Neural cell (in vitro differentiated cells): ENCODE measurements at regions not wholly inside any gene's neighbourhood (a gene's known extent, or its start where the extent isn't known, plus 50 kb on each side); places are given as distances from the start of the nearest gene placed in this dataset.

Source experiments
- H2AFZ ChIP-seq: fragments of 200-600, 300-800 bp; sonication (generic), shearing (Covaris generic); 2 replicates; pipeline ENCODE4 v1.6.0; 2014; ENCODE audit warnings: low read depth, mild to moderate bottlenecking, antibody characterized with exemption, low read length, moderate library complexity
- H3F3A ChIP-seq: fragments of 200-600 bp; shearing (Covaris generic); 2 replicates; pipeline ENCODE4 v1.6.1; 2016; ENCODE audit warnings: mild to moderate bottlenecking, moderate library complexity, mixed read lengths, antibody characterized with exemption, low read length; ENCODE audit not compliant: insufficient read depth, poor library complexity, severe bottlenecking
- H3K27ac ChIP-seq: fragments of 200-600, 300-800 bp; sonication (generic), shearing (Covaris generic); 2 replicates; pipeline ENCODE4 v1.5.1; 2014; ENCODE audit warnings: mild to moderate bottlenecking, low read length, moderate library complexity
- H3K27me3 ChIP-seq: fragments of 300-800, 200-600 bp; sonication (generic), shearing (Covaris generic); 2 replicates; pipeline ENCODE4 v1.6.0; 2014; ENCODE audit warnings: mild to moderate bottlenecking, low read depth, low read length, moderate library complexity; ENCODE audit not compliant: insufficient read depth
- H3K36me3 ChIP-seq: fragments of 300-800, 200-600 bp; sonication (generic), shearing (Covaris generic); 2 replicates; pipeline ENCODE4 v1.5.1; 2014; ENCODE audit warnings: mild to moderate bottlenecking, antibody characterized with exemption, low read length, moderate library complexity; ENCODE audit not compliant: insufficient read depth
- H3K4me2 ChIP-seq: fragments of 300-800, 200-600 bp; sonication (generic), shearing (Covaris generic); 2 replicates; pipeline ENCODE4 v1.6.0; 2014; ENCODE audit warnings: mild to moderate bottlenecking, low read length
- H3K4me3 ChIP-seq: fragments of 300-800, 200-600 bp; sonication (generic), shearing (Covaris generic); 2 replicates; pipeline ENCODE4 v1.5.1; 2014; ENCODE audit warnings: mild to moderate bottlenecking, low read length, moderate library complexity
- H3K79me2 ChIP-seq: fragments of 200-600 bp; shearing (Covaris generic); replicated peaks from 2 replicates; pipeline ENCODE4 v1.6.0; 2014; ENCODE audit warnings: mild to moderate bottlenecking, low read length, moderate library complexity; ENCODE audit not compliant: insufficient read depth
- H3K9ac ChIP-seq: fragments of 300-800, 200-600 bp; sonication (generic), shearing (Covaris generic); 2 replicates; pipeline ENCODE4 v1.6.1; 2016; ENCODE audit warnings: mild to moderate bottlenecking, low read length, mixed read lengths
- H3K9me2 ChIP-seq: fragments of 200-600 bp; shearing (Covaris generic); 2 replicates; pipeline ENCODE4 v1.6.1; 2016; ENCODE audit warnings: mild to moderate bottlenecking, low read length, mixed read lengths; ENCODE audit not compliant: insufficient read depth
- H3K9me3 ChIP-seq: fragments of 200-600, 300-800 bp; sonication (generic), shearing (Covaris generic); 2 replicates; pipeline ENCODE4 v1.6.1; 2016; ENCODE audit warnings: mild to moderate bottlenecking, mixed run types, low read length, moderate library complexity, mixed read lengths
- H4K20me1 ChIP-seq: fragments of 200-600 bp; shearing (Covaris generic); 2 replicates; pipeline ENCODE4 v1.6.1; 2016; ENCODE audit warnings: mild to moderate bottlenecking, mixed run types; ENCODE audit not compliant: insufficient read depth
- EP300 ChIP-seq: fragments of 450-650 bp; conservative IDR thresholded peaks from 2 replicates; pipeline ENCODE4 v1.6.1; 2014; ENCODE audit warnings: antibody characterized with exemption, mild to moderate bottlenecking, moderate library complexity; ENCODE audit not compliant: poor library complexity, severe bottlenecking
- EZH2 ChIP-seq: fragments of 200-600, 300-800 bp; shearing (Covaris generic), sonication (generic); IDR thresholded peaks from 2 replicates; pipeline ENCODE4 v1.6.1; 2014; ENCODE audit warnings: antibody characterized with exemption, low read length, borderline replicate concordance, mild to moderate bottlenecking; ENCODE audit not compliant: insufficient read depth, poor library complexity, severe bottlenecking
- MXI1 ChIP-seq: fragments of 450-650 bp; conservative IDR thresholded peaks from 2 replicates; pipeline ENCODE4 v1.6.1; 2014; ENCODE audit warnings: antibody characterized with exemption, mild to moderate bottlenecking; ENCODE audit not compliant: poor library complexity, severe bottlenecking
- POLR2AphosphoS5 ChIP-seq: IDR thresholded peaks from 2 replicates; pipeline ENCODE4 v1.6.1; 2012
- RAD21 ChIP-seq: fragments of 450-650 bp; conservative IDR thresholded peaks from 2 replicates; pipeline ENCODE4 v1.6.1; 2014; ENCODE audit warnings: antibody characterized with exemption, mild to moderate bottlenecking, moderate library complexity
- REST ChIP-seq: IDR thresholded peaks from 2 replicates; pipeline ENCODE4 v1.6.1; 2012; ENCODE audit warnings: borderline replicate concordance
- SMC3 ChIP-seq: fragments of 450-650 bp; conservative IDR thresholded peaks from 2 replicates; pipeline ENCODE4 v1.6.1; 2014; ENCODE audit warnings: antibody characterized with exemption, mild to moderate bottlenecking, moderate library complexity; ENCODE audit not compliant: poor library complexity
- TAF1 ChIP-seq: IDR thresholded peaks from 2 replicates; pipeline ENCODE4 v1.6.1; 2012; ENCODE audit warnings: low read depth
- TF ChIP-seq, protein P1 (sequence below): fragments of 450-650 bp; IDR thresholded peaks from 2 replicates; pipeline ENCODE4 v1.5.1; 2014; ENCODE audit warnings: antibody characterized with exemption, mild to moderate bottlenecking, moderate library complexity; ENCODE audit not compliant: poor library complexity, severe bottlenecking

DNA sequence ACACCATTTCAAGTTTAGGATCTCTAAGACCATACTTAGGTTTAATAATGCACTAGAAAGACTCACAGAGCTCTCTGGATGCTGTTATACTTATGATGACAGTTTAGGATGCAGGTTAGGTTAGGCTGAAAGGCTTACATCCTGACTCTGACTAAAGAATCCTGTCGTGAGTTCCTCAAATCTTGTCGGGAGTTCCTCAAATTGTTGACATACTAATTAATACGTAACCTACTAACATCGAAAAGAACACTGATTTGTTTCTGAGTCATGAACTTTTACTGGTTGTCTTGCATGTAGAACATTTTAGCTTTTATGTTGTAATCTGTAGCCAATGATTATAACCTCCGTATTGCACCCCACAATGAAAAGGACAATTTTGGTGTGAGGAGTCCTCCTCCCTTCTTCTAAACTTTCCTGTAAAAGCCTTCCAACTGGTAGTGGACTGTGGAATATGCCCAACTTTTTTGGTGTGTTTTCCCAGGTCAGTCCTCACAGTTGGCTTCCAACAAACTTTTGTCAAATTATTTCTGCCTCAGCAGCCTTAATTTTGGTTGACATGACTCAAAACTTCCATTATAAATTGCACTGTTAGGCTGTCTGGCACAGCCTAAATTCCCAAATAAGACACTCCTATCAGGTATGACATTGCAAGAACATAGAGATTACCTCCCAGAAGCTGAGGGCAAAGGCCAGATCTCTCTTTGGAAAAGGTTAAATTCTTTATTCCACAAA, 107.9 kb upstream of the PALMD start:
- no peak overlapping the region for H2AFZ ChIP-seq
- H3K9me2 ChIP-seq = no peaks in the 10 kb centered on the region
- no peak overlapping the region for H3K4me2 ChIP-seq
- H3F3A ChIP-seq = no peaks in the 10 kb centered on the region
- H3K4me3 ChIP-seq = no peak overlapping the region
- H3K36me3 ChIP-seq = no peaks in the 10 kb centered on the region
- H3K27me3 ChIP-seq = no peaks in the 10 kb centered on the region
- H4K20me1 ChIP-seq = no peaks in the 10 kb centered on the region
- no peaks in the 10 kb centered on the region for H3K9me3 ChIP-seq
- H3K27ac ChIP-seq = no peak overlapping the region
- TF ChIP-seq POLR2AphosphoS5 = no peak
- TF ChIP-seq EP300 = no peak
- TF ChIP-seq, protein P1, sequence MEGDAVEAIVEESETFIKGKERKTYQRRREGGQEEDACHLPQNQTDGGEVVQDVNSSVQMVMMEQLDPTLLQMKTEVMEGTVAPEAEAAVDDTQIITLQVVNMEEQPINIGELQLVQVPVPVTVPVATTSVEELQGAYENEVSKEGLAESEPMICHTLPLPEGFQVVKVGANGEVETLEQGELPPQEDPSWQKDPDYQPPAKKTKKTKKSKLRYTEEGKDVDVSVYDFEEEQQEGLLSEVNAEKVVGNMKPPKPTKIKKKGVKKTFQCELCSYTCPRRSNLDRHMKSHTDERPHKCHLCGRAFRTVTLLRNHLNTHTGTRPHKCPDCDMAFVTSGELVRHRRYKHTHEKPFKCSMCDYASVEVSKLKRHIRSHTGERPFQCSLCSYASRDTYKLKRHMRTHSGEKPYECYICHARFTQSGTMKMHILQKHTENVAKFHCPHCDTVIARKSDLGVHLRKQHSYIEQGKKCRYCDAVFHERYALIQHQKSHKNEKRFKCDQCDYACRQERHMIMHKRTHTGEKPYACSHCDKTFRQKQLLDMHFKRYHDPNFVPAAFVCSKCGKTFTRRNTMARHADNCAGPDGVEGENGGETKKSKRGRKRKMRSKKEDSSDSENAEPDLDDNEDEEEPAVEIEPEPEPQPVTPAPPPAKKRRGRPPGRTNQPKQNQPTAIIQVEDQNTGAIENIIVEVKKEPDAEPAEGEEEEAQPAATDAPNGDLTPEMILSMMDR = no peak
- no peak for TF ChIP-seq RAD21
- no peak for TF ChIP-seq MXI1
- no peak for TF ChIP-seq REST
- TF ChIP-seq SMC3 = no peak
- no peak for TF ChIP-seq TAF1
- TF ChIP-seq EZH2 = no peak
- H3K79me2 ChIP-seq = no peaks in the 10 kb centered on the region
- no peak overlapping the region for H3K9ac ChIP-seq

DNA sequence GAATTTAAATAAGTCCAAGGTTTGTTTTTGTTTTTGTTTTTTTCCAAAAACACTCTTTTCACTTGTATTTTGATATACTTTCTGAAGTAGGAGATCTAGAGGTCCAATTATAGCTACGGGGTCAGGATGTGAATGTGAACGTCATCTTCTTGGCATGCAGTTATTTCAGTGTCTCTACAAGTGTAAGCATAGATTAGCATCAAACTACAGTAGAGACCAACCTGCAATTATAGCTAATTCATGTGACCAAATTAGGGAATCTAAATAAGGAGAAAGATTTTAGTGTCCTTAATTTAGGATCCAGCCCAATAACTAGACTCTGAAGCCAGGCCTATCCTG, 107.3 kb upstream of the PALMD start:
- TF ChIP-seq, protein P1 = no peak
- TF ChIP-seq EP300 (no peak), EZH2 (no peak), MXI1 (no peak), REST (no peak)
- no peaks in the 10 kb centered on the region for H3K36me3 ChIP-seq
- H3K27ac ChIP-seq = no peak overlapping the region
- no peaks in the 10 kb centered on the region for H4K20me1 ChIP-seq
- H3K9ac ChIP-seq = no peak overlapping the region
- H3K4me2 ChIP-seq = no peak overlapping the region
- H3K9me3 ChIP-seq = no peaks in the 10 kb centered on the region
- H2AFZ ChIP-seq = no peak overlapping the region
- no peak overlapping the region for H3K4me3 ChIP-seq
- H3F3A ChIP-seq = no peaks in the 10 kb centered on the region
- no peaks in the 10 kb centered on the region for H3K79me2 ChIP-seq
- H3K27me3 ChIP-seq = no peaks in the 10 kb centered on the region
- no peaks in the 10 kb centered on the region for H3K9me2 ChIP-seq
